IPS DF 4.7 (cell line): ENCODE measurements at regions not wholly inside any gene's neighbourhood (a gene's known extent, or its start where the extent isn't known, plus 50 kb on each side); places are given as distances from the start of the nearest gene placed in this dataset.
"Not testable (repeated sequence)": the region's sequence is repeated elsewhere in the genome, so short reads cannot be mapped to it uniquely, and the experiment has no call there.

ENCODE experiments used
- DNase-seq: peaks from one replicate; pipeline ENCODE4 v3.0.0-alpha.2; 2013; ENCODE audit warnings: low spot score; ENCODE audit errors: extremely low read depth

- no peak for DNase-seq
Observed at GRCh38 chr20:48058611-48059559, 273.6 kb upstream of the SULF2 start.

- DNase-seq: no peak
Observed at GRCh38 chr20:48057739-48058138, 272.5 kb upstream of the SULF2 start.

GRCh38 chr20:48057251-48057650, 272.0 kb upstream of the SULF2 start:
- no peak for DNase-seq

GRCh38 chr20:48056218-48056617, 270.9 kb upstream of the SULF2 start:
- no peak for DNase-seq

GRCh38 chr20:48054051-48054450, 268.8 kb upstream of the SULF2 start:
- no peak for DNase-seq

- no peak for DNase-seq
Observed at GRCh38 chr20:48052475-48052835, 267.2 kb upstream of the SULF2 start.

GRCh38 chr20:48051794-48052474, 266.7 kb upstream of the SULF2 start:
- DNase-seq: no peak

GRCh38 chr20:48049641-48050040, 264.4 kb upstream of the SULF2 start:
- no peak for DNase-seq

GRCh38 chr20:48049171-48049570, 263.9 kb upstream of the SULF2 start:
- no peak for DNase-seq

GRCh38 chr20:48047447-48047846, 262.2 kb upstream of the SULF2 start:
- no peak for DNase-seq

- DNase-seq: no peak
Observed at GRCh38 chr20:48042628-48043027, 257.3 kb upstream of the SULF2 start.

- no peak for DNase-seq
Observed at GRCh38 chr20:48041078-48041780, 255.9 kb upstream of the SULF2 start.

- DNase-seq: no peak
Observed at GRCh38 chr20:48040491-48040890, 255.2 kb upstream of the SULF2 start.

- DNase-seq: no peak
Observed at GRCh38 chr20:48040051-48040450, 254.8 kb upstream of the SULF2 start.

- no peak for DNase-seq
Observed at GRCh38 chr20:48039514-48039913, 254.2 kb upstream of the SULF2 start.

- DNase-seq: no peak
Observed at GRCh38 chr20:48038713-48039112, 253.4 kb upstream of the SULF2 start.

- DNase-seq: not testable (repeated sequence)
Observed at GRCh38 chr20:48037798-48038197, 252.5 kb upstream of the SULF2 start.

- DNase-seq: no peak
Observed at GRCh38 chr20:48035961-48036731, 250.9 kb upstream of the SULF2 start.

GRCh38 chr20:48034751-48035150, 249.5 kb upstream of the SULF2 start:
- no peak for DNase-seq

GRCh38 chr20:48033005-48033404, 247.7 kb upstream of the SULF2 start:
- not testable (repeated sequence) for DNase-seq

- DNase-seq: no peak
Observed at GRCh38 chr20:48031122-48031521, 245.8 kb upstream of the SULF2 start.
